ENCODE measurements at regions not wholly inside any gene's neighbourhood (a gene's known extent, or its start where the extent isn't known, plus 50 kb on each side); places are given as distances from the start of the nearest gene placed in this dataset.
"Not testable (repeated sequence)": the region's sequence is repeated elsewhere in the genome, so short reads cannot be mapped to it uniquely, and the experiment has no call there.

DNA sequence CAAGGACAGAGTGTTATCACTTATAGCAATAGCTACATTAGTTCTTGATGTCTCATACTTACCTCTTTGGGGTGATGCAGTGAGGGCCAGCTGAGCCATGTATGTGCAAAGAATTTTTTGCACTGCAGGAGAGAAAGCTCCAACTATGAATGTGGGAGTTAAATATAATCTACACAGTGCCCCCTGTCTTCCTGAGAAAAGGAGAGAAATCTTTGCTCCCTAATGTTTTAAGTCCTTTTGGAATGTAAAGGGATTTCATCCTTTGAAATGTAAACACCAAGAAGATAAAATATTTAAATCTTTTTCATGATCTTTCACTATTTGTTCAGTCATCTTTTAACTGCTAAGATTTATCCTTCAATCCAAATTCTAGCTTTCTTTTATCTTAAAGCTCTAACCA lies 822.1 kb downstream of the TENT5A start:
- DNase-seq: no peak

DNA sequence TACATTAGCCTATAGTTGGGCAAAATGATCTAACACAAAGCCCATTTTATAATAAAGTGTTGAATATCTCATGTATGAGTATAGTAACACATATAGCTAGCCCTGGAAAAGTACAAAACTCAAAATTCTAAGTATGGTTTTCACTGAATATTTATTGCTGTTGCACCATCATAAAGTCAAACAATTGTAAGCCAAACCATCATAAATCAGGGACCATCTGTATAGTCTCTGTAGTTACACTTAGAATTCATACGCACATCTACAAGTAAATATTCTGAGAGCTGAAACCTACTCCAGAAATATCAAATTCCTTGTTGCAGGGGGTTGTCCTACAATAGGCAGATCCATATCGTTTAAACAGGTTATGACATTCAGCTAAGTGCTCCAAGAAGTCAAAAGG lies 817.3 kb downstream of the BCKDHB start:
- no peak for DNase-seq

DNA sequence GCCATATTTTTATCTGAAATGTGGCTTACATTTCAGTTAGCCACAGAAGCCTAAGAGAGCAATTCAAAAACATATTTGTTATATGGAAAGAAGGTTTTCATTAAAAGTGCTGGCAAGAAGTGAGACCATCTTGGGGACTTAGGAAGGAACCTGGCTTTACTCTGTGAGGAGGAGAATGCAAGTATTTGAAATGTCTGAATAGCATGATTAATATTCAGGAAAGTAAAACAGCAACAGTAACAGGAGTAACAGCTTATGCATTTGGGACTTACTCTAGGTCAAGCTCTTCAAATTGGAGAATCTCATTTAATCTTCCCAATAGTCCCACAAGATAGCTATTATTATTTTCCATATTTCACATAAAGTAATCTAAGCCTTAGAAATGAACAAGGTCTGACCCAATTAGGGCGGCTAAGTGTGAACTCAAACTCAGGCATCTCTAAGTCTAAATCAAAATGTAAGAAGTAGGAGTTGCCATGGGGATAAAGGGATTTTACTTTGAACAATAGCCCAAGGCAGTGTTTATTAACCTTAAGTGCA lies 816.5 kb downstream of the BCKDHB start:
- no peak for DNase-seq

DNA sequence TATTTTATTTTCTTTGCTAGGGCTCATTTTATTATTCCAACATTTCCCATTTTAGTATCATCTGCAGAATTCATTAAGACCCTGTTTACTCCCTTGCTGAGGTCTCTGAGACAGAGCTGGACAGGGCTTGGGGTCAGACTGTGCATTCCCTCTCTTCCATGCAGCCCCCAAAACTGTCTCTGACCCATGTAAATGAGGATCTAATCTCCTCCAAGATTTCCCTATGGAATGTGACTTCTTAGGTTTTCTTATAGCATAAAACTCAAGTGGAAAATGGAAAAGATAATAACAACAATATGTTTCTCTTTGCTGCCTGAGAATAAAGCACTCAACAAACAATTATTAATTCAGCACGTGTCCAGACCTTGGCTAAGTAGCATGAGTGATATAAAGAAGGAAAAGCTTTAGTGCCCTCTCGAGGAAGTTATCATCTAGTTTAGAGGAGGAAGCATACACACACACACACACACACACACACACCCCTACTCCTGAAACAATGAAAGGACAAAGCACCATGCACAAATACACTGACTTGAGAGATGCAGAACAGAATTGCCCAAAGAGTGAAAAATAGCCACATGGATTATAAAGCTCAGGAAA lies 815.5 kb downstream of the BCKDHB start:
- DNase-seq: no peak

DNA sequence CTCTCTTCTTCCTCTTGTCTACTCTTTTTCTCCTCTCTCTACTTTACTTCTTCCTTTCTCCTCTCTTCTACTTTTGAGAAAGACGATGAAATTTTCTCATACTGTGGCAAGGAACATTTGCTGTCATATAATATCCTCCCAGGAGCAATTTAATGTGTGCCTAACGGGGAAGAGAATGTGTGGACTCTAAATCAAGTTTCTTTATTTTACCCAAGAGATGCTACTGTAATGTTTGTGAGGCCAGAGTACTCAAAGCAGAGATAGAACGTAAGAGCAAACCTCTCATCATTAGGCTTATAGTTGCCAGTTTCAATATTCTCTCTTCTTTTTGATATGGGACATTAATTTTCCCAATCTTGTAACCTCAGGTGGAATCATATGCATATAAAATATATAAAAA lies 801.4 kb downstream of the BCKDHB start:
- DNase-seq: no peak

DNA sequence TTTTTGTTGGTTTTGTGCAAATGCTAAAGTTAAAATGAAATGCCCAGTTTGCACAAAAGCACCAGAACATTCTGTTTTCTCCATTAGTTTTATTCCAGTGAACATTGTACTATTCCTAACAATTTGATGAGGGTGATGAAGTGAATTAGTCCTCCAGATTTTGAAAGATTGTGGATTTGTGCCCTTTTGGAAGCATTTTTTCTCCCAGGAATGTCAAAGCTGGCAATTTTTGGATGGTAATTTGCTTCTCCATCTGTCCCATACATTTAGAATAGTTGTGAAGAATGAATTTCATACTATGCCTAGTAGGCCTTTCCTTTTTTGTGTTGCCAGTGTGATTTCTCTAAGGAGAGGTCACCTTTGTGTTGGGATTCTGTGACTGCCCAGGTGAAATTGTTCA lies 797.2 kb downstream of the BCKDHB start:
- no peak for DNase-seq

DNA sequence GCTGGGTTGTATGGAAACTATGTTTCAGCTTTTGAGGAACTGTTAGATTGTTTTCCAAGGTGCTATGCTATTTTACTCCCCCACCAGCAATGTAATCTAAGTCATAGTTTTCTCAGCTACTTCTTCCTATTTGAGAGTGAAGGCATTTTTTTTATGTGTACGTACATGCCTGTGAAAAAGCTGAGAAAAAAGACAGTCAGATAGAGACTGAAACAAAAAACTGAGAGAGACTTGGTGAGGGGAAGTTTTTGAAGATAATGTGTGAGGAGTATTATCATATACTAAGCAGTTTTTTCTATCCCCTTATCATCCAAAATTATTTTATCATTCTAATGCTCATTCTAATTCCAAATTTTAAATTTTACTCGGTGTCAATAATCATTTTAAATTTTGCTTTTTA lies 780.0 kb downstream of the BCKDHB start:
- DNase-seq: no peak

DNA sequence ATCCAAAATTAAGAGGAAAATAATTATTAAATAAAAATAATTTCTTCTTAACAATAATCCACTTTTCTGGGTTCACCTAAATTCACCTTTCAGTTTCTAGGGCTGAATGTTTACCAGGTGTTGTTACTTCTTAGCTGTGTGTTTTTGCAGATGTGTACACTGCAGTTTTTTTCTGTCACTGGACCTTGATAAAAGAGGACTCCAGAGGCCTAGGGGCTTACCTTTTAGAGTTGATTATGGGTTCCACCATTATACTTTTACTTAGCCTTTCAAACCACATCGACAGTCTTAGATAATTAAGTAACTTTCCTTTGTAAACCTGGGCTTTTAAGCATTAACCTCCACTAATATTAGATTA lies 766.5 kb downstream of the BCKDHB start:
- no peak for DNase-seq

DNA sequence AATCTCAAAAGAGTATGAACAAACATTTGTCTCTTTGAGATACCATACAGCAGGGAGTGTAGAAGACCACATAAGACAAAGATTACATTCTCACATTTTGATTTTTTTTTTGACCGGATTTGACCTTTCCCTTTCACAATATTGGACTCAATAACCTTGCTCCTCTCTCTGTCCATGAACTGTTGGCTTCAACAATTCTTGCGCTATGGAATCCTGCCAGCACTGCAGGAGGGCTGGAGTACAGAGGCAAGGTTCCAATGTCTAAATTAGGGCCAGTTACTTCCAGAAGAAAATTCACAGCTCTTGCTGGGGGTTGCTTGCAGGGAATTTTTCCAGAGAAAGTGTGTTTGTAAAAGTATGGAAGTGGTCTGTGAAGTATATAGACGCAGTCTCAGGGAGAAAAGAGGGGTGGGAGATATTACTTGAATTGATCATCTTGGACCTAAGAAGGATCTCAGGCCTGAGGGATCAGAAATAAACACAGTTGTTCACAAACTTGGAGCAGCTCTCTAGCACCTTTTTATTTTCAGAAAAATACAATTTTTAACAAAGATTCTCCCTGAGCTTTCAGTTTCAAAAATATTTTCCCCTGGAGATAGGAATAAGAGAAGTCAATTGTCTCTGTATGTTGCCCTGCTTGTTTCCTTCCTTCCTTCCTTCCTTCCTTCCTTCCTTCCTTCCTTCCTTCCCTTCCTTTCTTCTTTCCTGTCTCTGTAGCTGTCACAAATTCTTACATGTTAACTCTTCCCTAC lies 765.9 kb downstream of the BCKDHB start:
- peak in 1 of 2 donors; percentile 3 for DNase-seq

DNA sequence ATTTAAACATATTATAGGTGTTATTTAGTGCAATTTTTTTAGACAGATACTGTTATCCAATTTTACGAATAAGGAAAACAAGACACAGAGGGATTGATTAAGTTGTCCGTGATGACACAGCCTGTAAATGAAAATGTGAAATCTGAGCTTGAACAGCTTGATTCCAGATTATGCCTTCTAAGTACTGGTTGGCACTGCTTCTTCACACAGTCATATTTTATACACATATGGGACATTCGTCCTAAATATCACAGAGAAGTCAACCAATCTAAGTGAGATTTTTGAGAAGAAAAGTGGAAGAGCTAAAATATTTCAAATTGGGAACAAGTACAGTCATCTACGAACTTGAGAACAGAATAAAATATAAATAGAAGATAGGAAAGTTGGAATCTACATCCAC lies 756.3 kb downstream of the BCKDHB start:
- no peak for DNase-seq

DNA sequence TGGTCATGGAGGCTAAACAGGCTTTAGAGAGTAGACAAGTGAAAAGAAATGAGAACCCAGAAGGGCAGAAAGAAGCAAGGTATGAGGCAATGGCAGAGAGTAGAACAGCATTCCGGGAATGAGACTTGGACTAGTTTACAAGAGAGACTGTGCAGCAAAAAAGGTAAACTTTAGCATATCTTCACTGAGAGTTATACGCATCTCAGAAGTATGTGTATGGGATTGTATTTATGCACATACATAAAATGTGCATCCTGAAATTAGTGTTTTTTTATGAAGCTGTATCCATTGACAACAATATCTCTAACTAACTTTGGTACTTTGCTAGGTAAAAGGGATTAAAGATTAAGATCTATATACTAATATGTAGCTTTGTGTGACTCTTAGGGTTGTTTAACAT lies 753.6 kb downstream of the BCKDHB start:
- DNase-seq: no peak

DNA sequence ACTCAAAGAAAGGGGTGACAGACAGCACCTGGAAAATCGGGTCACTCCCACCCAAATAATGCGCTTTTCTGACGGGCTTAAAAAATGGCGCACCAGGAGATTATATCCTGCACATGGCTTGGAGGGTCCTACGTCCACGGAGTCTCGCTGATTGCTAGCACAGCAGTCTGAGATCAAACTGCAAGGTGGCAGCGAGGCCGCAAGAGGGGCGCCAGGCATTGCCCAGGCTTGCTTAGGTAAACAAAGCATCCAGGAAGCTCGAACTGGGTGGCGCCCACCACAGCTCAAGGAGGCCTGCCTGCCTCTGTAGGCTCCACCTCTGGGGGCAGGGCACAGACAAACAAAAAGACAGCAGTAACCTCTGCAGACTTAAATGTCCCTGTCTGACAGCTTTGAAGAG lies 741.5 kb downstream of the BCKDHB start:
- DNase-seq: not testable (repeated sequence)

DNA sequence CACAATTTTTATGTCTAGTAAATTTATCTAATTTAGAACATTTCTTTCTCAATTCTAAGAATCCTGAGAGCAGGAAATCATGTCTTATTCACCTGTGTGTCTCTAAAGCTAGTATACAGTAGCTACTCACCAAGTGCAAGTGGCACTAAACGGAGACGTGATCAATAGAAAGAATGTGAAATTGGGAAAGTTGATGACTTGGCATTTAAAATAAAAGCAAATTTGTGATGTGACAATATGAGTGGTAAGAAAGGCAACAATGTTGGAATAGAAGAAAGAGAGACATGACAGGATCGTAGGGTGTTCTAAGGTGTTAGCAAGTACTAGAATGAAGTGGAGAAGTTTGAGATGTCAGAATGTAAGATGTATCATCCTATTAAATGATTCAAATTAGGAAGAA lies 725.9 kb downstream of the BCKDHB start:
- DNase-seq: no peak

DNA sequence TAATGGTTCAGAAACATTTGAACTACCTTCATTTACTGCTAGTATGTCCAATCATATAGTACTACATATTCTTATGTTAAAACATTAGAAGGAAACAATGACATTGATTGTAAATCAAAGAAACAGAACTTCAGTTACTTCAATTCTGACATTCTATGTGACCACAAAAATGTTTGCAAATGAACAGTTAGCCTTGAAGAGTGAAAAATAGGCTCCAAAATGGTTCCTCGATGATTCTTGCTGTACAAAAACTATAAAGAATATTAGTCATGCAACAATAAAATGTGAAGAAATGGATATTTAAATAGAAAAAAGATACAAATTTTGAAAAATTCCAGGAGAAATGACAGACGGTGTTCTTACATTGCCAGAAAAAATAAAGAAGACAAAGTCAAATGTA lies 686.9 kb downstream of the BCKDHB start:
- DNase-seq: no peak

DNA sequence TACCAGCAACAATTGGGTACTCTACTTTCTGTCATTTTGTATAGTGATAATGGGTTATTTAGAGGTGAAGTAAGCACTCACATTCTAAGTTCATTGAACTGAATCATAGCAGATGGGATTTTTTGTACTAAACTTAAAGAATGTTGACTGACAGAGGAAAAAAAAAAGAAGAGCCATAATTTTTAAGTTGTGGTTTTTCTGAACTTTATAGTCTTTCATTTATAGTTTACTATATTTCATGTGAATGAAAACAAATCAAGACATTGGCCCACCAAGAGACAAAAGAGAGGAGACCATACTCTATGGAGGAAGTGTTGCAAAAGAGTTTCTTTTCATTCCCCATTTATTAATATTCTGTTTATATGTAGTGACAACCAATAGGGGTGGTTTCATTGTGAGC lies 685.7 kb downstream of the BCKDHB start:
- no peak for DNase-seq

DNA sequence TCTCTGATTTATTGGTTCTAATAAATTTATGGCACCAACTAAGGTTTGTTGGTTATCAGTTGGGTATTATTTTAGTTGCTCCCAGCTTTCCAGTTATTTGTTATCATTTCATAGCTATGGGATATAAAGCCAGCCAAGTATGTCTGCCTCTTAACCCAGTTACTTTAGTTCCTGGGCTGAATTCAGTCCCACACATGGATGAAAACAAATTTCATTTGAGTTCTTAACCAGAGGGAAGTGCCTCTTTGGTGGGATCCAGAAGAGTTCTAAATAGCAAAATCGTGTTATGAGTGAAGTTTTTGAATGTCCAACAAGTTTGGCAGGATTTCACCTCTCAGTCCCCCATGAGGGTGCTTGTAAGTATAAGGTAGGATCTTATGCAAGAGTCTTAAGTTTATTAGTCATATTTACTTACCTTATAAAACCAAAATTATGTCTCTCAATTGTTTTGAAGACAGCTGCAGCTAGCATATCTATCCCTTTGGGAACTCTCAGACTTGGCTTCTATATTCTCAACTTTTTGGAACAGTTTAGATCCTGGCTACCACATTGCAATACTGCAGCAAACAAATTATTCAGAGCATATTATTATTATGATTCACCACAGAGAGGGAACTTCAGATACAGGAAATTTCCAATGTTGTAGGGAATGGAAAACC lies 683.6 kb downstream of the BCKDHB start:
- no peak for DNase-seq

DNA sequence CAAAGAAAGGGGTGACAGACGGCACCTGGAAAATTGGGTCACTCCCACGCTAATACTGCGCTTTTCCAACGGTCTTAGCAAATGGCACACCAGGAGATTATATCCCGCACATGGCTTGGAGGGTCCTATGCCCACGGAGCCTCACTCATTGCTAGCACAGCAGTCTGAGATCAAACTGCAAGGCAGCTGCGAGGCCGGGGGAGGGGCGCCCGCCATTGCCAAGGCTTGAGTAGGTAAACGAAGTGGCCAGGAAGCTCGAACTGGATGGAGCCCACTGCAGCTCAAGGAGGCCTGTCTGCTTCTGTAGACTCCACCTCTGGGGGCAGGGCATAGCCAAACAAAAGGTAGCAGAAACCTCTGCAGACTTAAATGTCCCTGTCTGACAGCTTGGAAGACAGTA lies 676.8 kb downstream of the BCKDHB start:
- not testable (repeated sequence) for DNase-seq

DNA sequence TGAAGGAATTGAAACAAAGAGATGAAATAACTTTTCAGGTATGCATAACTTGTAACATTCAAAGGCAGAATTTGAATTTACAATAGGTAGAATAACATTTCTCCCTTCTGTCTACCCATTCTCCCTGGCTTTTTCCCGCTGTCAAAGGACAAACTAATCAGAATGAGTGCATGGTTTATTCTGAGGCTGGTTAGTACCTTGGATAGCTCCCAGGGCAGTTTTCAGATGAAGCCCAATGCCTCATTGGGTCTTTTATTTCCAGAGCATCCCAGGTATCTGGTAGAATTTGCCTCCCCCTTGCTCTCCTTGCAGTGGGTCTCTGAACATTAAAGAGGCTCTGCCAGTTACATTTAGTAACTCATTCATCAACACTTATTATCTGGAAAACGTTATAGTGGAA lies 665.5 kb downstream of the BCKDHB start:
- DNase-seq: peak in 1 of 2 donors; percentile 10

DNA sequence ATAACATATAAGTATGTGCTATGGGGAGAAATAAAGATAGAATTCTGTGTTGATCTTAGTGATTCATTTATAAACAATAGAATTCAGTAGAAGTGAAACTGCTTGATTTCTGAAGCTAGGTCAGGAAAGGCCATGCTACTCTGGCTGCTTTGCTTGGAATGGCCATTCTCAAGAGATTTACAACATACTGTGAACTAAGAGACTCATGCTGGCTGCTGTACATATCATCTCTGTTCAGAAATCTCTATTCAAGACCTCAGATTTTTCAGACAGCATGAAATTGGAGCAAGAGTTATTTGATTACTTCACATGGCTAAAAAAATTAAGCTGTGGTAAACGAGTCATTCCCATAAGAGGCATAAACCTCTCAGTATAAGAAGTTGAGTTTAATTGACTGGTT lies 662.6 kb downstream of the BCKDHB start:
- DNase-seq: no peak

DNA sequence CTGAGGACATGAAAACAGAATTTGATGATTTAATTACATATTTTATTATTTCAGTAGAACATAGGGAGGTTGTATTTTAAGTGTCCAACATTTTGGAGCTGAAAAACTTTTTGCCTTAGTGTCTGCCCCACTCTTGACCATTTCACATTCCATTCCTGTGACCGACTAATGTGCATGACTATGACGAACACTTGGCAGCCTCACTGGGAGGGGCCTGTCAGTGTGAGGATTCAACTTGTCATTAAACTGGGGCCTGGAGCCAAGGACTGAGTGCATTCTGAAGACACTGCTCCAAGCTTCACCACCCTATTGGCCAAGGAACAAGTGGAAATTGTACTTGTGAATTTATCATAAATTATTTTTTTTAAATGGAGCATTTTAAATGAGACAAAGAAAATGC lies 661.3 kb downstream of the BCKDHB start:
- DNase-seq: no peak

DNA sequence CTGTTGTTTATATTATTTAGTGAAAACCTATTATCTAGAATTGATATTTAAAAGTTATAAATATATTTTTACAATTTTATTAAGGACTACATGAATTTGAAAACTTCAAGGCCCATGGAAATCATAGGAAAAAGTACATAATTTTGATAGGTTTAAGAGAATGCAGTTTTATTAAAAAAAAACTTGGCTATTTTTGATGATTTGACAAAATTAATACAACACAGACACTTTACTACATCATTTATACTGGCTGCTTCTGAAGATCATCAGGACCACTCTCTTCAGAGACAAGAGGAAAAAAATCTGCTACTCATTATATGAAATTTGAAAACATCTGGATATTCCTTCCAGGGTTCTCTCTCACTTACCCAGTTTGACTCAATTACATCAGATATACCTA lies 637.7 kb downstream of the BCKDHB start:
- no peak for DNase-seq

DNA sequence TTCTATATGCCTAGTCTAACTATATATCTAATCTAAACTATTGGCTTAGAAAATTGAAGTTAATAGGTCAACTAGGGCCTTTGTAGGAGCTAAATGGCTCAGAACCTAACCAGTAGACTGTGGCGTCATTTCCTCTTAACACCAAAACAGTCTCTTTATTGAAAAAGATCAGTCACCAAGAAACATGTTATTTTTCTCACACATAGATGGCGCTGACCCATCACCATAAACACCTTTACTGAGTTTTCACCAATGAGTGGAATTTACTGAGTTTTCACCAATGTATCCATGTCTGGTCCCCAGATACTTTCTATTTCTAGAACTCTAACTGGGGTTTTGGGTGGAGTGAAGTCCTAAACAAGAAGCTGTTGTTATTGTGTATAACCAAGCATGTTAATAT lies 636.0 kb downstream of the BCKDHB start:
- no peak for DNase-seq

DNA sequence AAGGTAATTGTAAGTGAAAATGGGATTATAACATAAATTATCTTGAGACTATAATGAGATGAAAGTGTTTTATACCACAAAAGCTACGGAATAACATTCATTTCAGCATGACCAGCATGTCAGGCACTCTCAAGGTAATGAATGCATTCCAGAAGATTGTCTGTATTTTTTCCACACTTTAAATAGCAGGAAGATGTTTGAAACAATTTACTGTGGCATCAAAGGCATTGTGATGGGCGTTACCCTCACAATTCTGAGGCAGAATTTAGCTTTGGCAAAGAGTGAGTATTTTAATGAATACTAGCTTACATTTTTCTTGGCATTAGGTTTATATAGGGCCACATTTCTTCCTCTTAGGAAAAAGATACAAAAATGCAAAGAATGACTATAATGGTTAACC lies 627.2 kb downstream of the BCKDHB start:
- DNase-seq: no peak

All from right lung (tissue), 2 donors.